LNCAP (cell line): ENCODE measurements at regions not wholly inside any gene's neighbourhood (a gene's known extent, or its start where the extent isn't known, plus 50 kb on each side); places are given as distances from the start of the nearest gene placed in this dataset.

Experiments
- TF ChIP-seq, protein P1 (sequence below): fragments of 450-650 bp; IDR thresholded peaks from 2 replicates; pipeline ENCODE4 v1.5.1; 2017; ENCODE audit warnings: mild to moderate bottlenecking

DNA sequence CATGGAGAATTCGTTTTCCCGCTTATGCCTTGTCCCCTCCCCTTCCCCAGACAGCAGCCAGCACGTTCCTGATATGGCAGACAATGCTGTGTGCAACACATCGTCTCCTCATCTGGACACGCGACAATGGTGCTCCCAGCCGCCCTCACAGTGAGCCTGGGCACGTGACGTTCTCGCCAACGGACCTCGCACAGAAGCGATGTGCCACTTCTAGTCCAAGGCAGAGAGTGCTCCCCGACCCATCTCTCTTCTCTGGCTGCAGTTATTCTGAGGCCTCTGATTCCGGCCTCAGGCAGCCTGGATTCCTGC lies 505.4 kb downstream of the EIPR1 start:
- TF ChIP-seq, protein P1, sequence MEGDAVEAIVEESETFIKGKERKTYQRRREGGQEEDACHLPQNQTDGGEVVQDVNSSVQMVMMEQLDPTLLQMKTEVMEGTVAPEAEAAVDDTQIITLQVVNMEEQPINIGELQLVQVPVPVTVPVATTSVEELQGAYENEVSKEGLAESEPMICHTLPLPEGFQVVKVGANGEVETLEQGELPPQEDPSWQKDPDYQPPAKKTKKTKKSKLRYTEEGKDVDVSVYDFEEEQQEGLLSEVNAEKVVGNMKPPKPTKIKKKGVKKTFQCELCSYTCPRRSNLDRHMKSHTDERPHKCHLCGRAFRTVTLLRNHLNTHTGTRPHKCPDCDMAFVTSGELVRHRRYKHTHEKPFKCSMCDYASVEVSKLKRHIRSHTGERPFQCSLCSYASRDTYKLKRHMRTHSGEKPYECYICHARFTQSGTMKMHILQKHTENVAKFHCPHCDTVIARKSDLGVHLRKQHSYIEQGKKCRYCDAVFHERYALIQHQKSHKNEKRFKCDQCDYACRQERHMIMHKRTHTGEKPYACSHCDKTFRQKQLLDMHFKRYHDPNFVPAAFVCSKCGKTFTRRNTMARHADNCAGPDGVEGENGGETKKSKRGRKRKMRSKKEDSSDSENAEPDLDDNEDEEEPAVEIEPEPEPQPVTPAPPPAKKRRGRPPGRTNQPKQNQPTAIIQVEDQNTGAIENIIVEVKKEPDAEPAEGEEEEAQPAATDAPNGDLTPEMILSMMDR: no peak

DNA sequence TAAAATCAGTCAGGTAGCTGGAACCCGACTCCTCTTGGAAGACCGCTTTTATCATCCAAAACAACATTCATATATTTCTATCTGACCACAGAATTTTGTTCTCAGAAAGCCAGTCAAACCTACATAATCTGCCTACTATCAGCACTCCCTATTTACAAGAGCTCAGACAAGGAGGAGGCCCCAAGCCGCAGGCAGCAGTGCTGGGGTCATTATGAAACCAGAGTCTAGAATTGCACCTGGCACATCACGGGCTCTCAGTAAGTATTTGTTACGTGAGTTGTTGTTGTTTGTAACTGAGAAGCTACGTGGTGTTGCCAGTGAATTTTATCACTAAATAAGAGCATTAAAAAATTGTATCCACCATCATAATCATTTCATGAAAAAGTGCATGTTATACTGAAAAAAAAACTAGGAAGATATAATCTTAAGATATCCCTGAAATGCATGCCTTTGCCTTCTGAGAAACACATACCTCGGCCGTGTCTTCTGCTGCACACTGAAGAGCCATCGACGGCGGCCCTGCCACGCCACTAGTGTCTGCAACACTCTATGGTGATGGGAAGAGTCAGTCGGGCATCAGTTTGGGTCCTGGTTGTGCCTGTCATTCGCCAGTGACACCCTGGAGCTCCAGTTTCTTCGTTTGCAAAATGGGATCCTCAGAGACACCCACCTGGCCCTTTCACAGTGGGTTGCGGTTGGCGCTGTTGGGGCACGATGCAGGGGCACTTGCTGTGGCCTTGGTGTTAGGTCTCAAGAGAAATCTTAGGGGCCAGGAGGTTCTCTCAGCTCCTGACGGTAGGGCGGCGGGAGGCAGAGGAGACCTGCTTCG lies 505.9 kb downstream of the EIPR1 start:
- TF ChIP-seq, protein P1: no peak

DNA sequence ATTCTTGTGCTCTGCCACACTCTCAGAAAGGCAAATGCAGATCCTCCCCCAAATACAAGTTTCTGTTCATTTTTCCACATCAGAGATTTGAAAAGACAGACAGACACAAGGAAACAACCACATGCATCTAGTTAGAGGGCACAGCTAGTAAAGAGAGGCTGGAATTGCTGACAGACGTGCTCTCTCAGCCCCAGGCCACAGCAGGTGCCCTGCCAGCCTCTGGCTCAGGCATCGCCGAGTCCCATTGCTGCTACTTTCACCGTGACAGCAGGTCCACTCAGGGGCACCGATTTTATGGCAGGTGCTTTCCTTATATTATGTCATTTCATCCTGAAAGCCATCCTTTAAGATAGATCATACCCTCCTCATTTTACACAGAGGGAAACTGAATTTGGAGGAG lies 507.5 kb downstream of the EIPR1 start:
- TF ChIP-seq, protein P1: no peak

DNA sequence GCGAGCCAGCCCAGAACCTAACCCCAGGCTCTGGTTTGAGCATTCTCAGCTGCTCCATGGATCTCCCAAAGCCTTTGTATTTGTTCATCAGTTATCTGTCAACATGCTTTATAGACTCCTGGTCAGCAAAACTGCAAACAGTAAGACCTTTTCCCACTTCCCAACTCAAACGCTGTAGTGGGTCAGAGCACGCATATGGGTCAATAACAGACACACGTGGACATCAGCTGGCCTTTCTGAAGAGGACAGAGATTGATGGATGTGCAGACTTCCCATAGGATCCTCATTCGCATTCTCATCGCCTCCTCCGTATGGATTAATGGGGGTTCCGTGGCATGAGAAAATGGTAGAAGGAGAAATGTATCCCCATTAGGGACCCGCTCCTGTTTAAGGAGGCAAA lies 508.1 kb downstream of the EIPR1 start:
- TF ChIP-seq, protein P1: no peak

DNA sequence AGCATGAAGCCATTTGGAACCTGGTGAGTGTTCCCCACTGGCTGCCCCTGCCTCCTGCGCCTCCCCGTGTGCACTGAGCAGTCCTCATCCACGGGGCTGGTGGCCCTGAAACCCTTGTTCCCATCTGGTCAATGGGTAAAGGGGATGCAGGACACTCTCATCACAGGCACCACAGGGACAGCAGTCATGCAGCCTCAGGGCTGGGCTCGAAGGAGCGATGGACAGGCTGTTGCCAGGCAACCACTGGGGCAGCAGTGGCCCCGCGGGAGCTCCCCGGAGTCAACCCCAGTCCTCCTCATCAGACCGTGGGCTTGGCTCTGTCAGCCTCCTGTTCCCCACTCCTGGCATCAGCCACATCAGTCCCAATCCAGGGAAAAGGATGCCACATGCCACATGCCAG lies 509.5 kb downstream of the EIPR1 start:
- TF ChIP-seq, protein P1: no peak

DNA sequence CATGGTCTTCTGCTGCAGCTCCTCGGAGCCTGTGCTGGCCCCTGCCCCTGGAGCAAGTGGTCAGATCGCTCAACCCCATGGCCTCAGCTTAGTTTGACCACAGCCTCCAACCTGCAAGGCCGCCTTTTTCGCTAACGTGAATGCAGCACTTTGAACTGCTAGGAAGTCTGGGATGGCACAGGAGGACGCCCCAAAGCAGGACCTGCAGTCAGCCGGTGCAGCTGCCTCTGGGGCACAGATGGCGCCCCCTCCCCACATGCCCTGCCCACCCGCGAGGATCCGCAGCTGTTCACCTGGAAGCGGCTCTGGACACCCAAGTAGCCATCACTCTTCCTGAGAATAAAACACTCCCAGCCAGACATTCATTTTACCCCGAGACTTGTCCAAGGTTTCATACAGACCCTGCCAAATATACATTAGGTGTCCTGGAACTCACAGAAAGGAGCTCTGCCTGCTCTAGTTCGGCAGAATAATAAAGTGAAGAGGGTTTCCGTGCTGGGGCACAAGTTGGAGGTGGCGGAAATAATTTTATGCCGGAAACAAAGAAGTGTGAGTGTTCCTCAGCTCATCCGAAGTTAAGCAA lies 510.1 kb downstream of the EIPR1 start:
- TF ChIP-seq, protein P1: no peak

DNA sequence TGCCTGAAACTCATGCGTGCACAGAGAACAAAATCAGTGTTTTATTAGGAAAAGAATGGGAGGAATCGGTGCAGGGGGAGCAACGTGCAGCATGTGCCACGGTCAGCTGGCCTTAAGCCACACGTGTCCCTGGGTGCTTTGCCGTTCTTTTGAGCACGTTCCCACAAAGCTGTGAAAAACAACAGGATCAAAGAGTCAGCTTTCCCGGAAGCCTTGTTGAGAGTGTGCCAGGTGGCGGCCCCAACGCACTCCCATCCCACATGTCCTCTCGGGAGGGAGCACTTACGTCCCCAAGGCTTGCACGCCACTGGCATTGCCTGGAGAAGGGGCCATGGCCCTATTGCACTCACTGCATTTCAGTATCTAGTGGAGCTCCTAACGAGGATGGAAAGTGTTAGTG lies 511.2 kb downstream of the EIPR1 start:
- TF ChIP-seq, protein P1: no peak
